HEK293 (cell line): ENCODE measurements at regions not wholly inside any gene's neighbourhood (a gene's known extent, or its start where the extent isn't known, plus 50 kb on each side); places are given as distances from the start of the nearest gene placed in this dataset.

ENCODE experiments used
- CTCF ChIA-PET: fragments of 350-600 bp; formaldehyde crosslinking; extraction: SDS; loops from one replicate; lab custom pipeline; 2021; ENCODE audit warnings: antibody characterized with exemption; lab: Yijun Ruan, JAX
- POLR2A ChIA-PET: fragments of 300-600 bp; formaldehyde crosslinking; extraction: SDS; loops from one replicate; lab custom pipeline; 2020; ENCODE audit warnings: antibody characterized with exemption, inconsistent platforms; lab: Yijun Ruan, JAX
- H3K27ac ChIP-seq: fragments of 200-500 bp; sonication (Bioruptor generic); 2 replicates; pipeline ENCODE4 v1.5.1; 2014; ENCODE audit warnings: low read depth, low read length, control low read depth, inconsistent platforms; ENCODE audit errors: extremely low read depth
- H3K36me3 ChIP-seq, 2 experiments: fragments of 200-500 bp in 1 of 2; sonication (Bioruptor generic) in 1 of 2; 1 replicate in 1 of 2; 2 replicates in 1 of 2; pipeline ENCODE4 v1.5.1; 2014 to 2017; ENCODE audit warnings: inconsistent platforms in 2 of 2, low read length in 2 of 2; ENCODE audit not compliant: control insufficient read depth in 2 of 2, insufficient read depth in 1 of 2
- H3K4me1 ChIP-seq: fragments of 200-500 bp; sonication (Bioruptor generic); 2 replicates; pipeline ENCODE4 v1.5.1; 2014; ENCODE audit warnings: mild to moderate bottlenecking, low read length, inconsistent platforms; ENCODE audit not compliant: control insufficient read depth, insufficient read depth
- H3K4me3 ChIP-seq: 2 replicates; pipeline ENCODE4 v1.5.1; 2011; ENCODE audit warnings: low read depth, mild to moderate bottlenecking, control low read depth, low read length, moderate library complexity
- H3K9me3 ChIP-seq: fragments of 200-500 bp; sonication (Bioruptor generic); 2 replicates; pipeline ENCODE4 v1.5.1; 2014; ENCODE audit warnings: low read depth, low read length, inconsistent platforms; ENCODE audit not compliant: control insufficient read depth, insufficient read depth
- ELK4 ChIP-seq: IDR thresholded peaks from 2 replicates; pipeline ENCODE4 v1.6.1; 2011; ENCODE audit warnings: mild to moderate bottlenecking, low read depth, low read length, borderline replicate concordance
- MEIS1 ChIP-seq: sonication (generic); formaldehyde crosslinking; IDR thresholded peaks from 2 replicates; pipeline ENCODE4 v1.8.1; 2022; ENCODE audit warnings: missing genetic modification reagents, mild to moderate bottlenecking, borderline replicate concordance
- OSR2 ChIP-seq: fragments of 450-650 bp; formaldehyde crosslinking; IDR thresholded peaks from 2 replicates; pipeline ENCODE4 v1.5.1; 2016; ENCODE audit warnings: missing biosample characterization, missing genetic modification characterization
- ZFHX2 ChIP-seq: fragments of 450-650 bp; formaldehyde crosslinking; conservative IDR thresholded peaks from 2 replicates; pipeline ENCODE4 v1.5.1; 2016; ENCODE audit warnings: missing biosample characterization, missing genetic modification characterization
- ZNF157 ChIP-seq: fragments of 450-650 bp; formaldehyde crosslinking; IDR thresholded peaks from 2 replicates; pipeline ENCODE4 v1.5.1; 2016; ENCODE audit warnings: missing biosample characterization, missing genetic modification characterization
- ZNF169 ChIP-seq: fragments of 450-650 bp; formaldehyde crosslinking; IDR thresholded peaks from 2 replicates; pipeline ENCODE4 v1.5.1; 2016; ENCODE audit warnings: missing biosample characterization, missing genetic modification characterization
- ZNF292 ChIP-seq: fragments of 450-650 bp; formaldehyde crosslinking; IDR thresholded peaks from 2 replicates; pipeline ENCODE4 v1.5.1; 2016; ENCODE audit warnings: low read depth, missing biosample characterization, missing genetic modification characterization, borderline replicate concordance
- ZNF362 ChIP-seq: fragments of 450-650 bp; formaldehyde crosslinking; IDR thresholded peaks from 2 replicates; pipeline ENCODE4 v1.5.1; 2016; ENCODE audit warnings: missing biosample characterization, missing genetic modification characterization
- ZNF394 ChIP-seq: fragments of 450-650 bp; formaldehyde crosslinking; IDR thresholded peaks from 2 replicates; pipeline ENCODE4 v1.5.1; 2016; ENCODE audit warnings: missing biosample characterization, missing genetic modification characterization, mild to moderate bottlenecking, moderate library complexity, borderline replicate concordance
- ZNF529 ChIP-seq: fragments of 450-650 bp; formaldehyde crosslinking; IDR thresholded peaks from 2 replicates; pipeline ENCODE4 v1.5.1; 2017; ENCODE audit warnings: missing genetic modification characterization, missing biosample characterization; ENCODE audit not compliant: insufficient replicate concordance
- ZNF549 ChIP-seq: fragments of 450-650 bp; IDR thresholded peaks from 2 replicates; pipeline ENCODE4 v1.5.1; 2018; ENCODE audit warnings: missing biosample characterization, missing genetic modification characterization, mild to moderate bottlenecking, inconsistent platforms, moderate library complexity
- ZNF585B ChIP-seq: fragments of 450-650 bp; formaldehyde crosslinking; IDR thresholded peaks from 2 replicates; pipeline ENCODE4 v1.5.1; 2016; ENCODE audit warnings: missing biosample characterization, missing genetic modification characterization
- ZNF624 ChIP-seq: fragments of 450-650 bp; formaldehyde crosslinking; IDR thresholded peaks from 2 replicates; pipeline ENCODE4 v1.5.1; 2017; ENCODE audit warnings: missing biosample characterization, missing genetic modification characterization
- ZSCAN16 ChIP-seq: fragments of 450-650 bp; formaldehyde crosslinking; IDR thresholded peaks from 2 replicates; pipeline ENCODE4 v1.5.1; 2016; ENCODE audit warnings: missing biosample characterization, missing genetic modification characterization
- TF ChIP-seq, protein P1 (sequence below): fragments of 450-650 bp; formaldehyde crosslinking; IDR thresholded peaks from 2 replicates; pipeline ENCODE4 v1.5.1; 2016; ENCODE audit warnings: missing biosample characterization, missing genetic modification characterization
- TF ChIP-seq, protein P2 (sequence below): fragments of 450-650 bp; formaldehyde crosslinking; IDR thresholded peaks from 2 replicates; pipeline ENCODE4 v1.5.1; 2016; ENCODE audit warnings: missing biosample characterization, missing genetic modification characterization
- TF ChIP-seq, protein P3 (sequence below): fragments of 450-650 bp; formaldehyde crosslinking; IDR thresholded peaks from 2 replicates; pipeline ENCODE4 v1.5.1; 2016; ENCODE audit warnings: missing biosample characterization, missing genetic modification characterization

DNA sequence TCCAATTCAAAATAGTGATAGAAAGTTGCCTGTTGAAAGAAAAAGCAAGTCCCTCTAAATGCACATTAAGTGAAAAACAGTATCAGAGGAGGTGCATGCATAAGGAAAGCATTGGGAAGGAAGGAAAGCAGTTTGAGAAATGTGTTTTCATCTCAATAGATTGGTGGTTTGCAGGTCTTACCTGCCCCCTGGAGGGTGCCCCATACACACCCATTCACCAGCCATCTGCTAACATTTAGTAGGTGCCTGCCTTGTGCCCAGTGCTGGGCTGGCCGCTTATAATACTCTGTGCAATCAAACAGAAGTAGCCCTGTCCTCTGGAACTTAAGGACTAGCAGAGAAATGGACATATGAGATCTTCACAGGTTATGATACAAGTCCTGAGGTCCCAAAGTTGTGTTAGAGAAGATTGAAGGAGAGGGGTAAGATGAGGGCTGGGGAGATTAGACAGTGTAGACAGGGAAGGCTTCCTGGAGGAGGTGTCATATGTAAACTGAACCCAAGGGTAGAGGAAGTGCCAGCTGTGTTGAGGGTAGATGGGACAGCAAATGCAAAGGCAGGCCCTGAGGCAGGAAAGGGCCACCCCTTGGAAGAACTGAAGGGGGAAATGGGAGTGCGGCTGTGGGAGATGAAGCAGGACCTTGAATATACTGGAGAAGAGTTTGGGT, 184.2 kb downstream of the MN1 start:
- POLR2A ChIA-PET: no interaction called here
- no peaks in the 10 kb centered on the region for H3K9me3 ChIP-seq
- H3K27ac ChIP-seq: no peak overlapping the region
- no peak overlapping the region for H3K4me3 ChIP-seq
- TF ChIP-seq ZNF394 (no peak), OSR2 (tag by site-specific recombination) (no peak), ZNF529 (tag by site-specific recombination) (no peak), ZNF549 (tag by site-specific recombination) (no peak), ZNF169 (tag by site-specific recombination) (no peak), ELK4 (no peak), MEIS1 (CRISPR knock-in tag) (no peak), ZNF624 (tag by site-specific recombination) (no peak), ZNF362 (tag by site-specific recombination) (no peak), ZSCAN16 (tag by site-specific recombination) (no peak), ZNF292 (tag by site-specific recombination) (no peak), ZNF585B (tag by site-specific recombination) (no peak), ZFHX2 (tag by site-specific recombination) (no peak), ZNF157 (tag by site-specific recombination) (no peak)
- TF ChIP-seq, protein P1, sequence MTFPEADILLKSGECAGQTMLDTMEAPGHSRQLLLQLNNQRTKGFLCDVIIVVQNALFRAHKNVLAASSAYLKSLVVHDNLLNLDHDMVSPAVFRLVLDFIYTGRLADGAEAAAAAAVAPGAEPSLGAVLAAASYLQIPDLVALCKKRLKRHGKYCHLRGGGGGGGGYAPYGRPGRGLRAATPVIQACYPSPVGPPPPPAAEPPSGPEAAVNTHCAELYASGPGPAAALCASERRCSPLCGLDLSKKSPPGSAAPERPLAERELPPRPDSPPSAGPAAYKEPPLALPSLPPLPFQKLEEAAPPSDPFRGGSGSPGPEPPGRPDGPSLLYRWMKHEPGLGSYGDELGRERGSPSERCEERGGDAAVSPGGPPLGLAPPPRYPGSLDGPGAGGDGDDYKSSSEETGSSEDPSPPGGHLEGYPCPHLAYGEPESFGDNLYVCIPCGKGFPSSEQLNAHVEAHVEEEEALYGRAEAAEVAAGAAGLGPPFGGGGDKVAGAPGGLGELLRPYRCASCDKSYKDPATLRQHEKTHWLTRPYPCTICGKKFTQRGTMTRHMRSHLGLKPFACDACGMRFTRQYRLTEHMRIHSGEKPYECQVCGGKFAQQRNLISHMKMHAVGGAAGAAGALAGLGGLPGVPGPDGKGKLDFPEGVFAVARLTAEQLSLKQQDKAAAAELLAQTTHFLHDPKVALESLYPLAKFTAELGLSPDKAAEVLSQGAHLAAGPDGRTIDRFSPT (tag by site-specific recombination): no peak
- TF ChIP-seq, protein P2, sequence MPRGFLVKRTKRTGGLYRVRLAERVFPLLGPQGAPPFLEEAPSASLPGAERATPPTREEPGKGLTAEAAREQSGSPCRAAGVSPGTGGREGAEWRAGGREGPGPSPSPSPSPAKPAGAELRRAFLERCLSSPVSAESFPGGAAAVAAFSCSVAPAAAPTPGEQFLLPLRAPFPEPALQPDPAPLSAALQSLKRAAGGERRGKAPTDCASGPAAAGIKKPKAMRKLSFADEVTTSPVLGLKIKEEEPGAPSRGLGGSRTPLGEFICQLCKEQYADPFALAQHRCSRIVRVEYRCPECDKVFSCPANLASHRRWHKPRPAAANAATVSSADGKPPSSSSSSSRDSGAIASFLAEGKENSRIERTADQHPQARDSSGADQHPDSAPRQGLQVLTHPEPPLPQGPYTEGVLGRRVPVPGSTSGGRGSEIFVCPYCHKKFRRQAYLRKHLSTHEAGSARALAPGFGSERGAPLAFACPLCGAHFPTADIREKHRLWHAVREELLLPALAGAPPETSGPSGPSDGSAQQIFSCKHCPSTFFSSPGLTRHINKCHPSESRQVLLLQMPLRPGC (tag by site-specific recombination): no peak
- TF ChIP-seq, protein P3, sequence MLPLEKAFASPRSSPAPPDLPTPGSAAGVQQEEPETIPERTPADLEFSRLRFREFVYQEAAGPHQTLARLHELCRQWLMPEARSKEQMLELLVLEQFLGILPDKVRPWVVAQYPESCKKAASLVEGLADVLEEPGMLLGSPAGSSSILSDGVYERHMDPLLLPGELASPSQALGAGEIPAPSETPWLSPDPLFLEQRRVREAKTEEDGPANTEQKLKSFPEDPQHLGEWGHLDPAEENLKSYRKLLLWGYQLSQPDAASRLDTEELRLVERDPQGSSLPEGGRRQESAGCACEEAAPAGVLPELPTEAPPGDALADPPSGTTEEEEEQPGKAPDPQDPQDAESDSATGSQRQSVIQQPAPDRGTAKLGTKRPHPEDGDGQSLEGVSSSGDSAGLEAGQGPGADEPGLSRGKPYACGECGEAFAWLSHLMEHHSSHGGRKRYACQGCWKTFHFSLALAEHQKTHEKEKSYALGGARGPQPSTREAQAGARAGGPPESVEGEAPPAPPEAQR: no peak
- TF ChIP-seq, all 188 proteins: peak for 0
- CTCF ChIA-PET: interaction anchor here (0.7 kb wide), 1 partner anchor 206 kb away, joined by 3 read pairs; no protein-coding TSS in a partner anchor
- no peaks in the 10 kb centered on the region for H3K36me3 ChIP-seq
- H3K4me1 ChIP-seq: no peaks in the 10 kb centered on the region
